Epithelial cell of esophagus (primary cell): ENCODE measurements at regions not wholly inside any gene's neighbourhood (a gene's known extent, or its start where the extent isn't known, plus 50 kb on each side); places are given as distances from the start of the nearest gene placed in this dataset.

Source experiments
- DNase-seq: peaks from one replicate; pipeline ENCODE4 v3.0.0; 2010; ENCODE audit warnings: low read depth
- H3K4me3 ChIP-seq: 2 replicates; pipeline ENCODE4 v1.5.1; 2011; ENCODE audit warnings: mild to moderate bottlenecking, low read length, control low read depth
- CTCF ChIP-seq: IDR thresholded peaks from 2 replicates; pipeline ENCODE4 v1.5.1; 2011; ENCODE audit warnings: low read depth, mild to moderate bottlenecking, low read length, control low read depth, inconsistent platforms; ENCODE audit not compliant: insufficient read depth; ENCODE audit errors: missing control alignments

- no peak overlapping the region for H3K4me3 ChIP-seq
- no peak for DNase-seq
- TF ChIP-seq CTCF = no peak
These were observed 714.6 kb upstream of the GRAMD2B start for GRCh38 chr5:125708583-125708982.

GRCh38 chr5:125710745-125711144, 712.5 kb upstream of the GRAMD2B start:
- TF ChIP-seq CTCF = no peak
- no peak overlapping the region for H3K4me3 ChIP-seq
- DNase-seq = no peak

GRCh38 chr5:125712397-125712796, 710.8 kb upstream of the GRAMD2B start:
- no peak for DNase-seq
- H3K4me3 ChIP-seq = no peak overlapping the region
- no peak for TF ChIP-seq CTCF

- no peak for DNase-seq
- no peak overlapping the region for H3K4me3 ChIP-seq
- TF ChIP-seq CTCF = no peak
These were observed 710.0 kb upstream of the GRAMD2B start for GRCh38 chr5:125713109-125713805.

- TF ChIP-seq CTCF = no peak
- H3K4me3 ChIP-seq = no peak overlapping the region
- DNase-seq = no peak
These were observed 708.0 kb upstream of the GRAMD2B start for GRCh38 chr5:125715216-125715615.

- H3K4me3 ChIP-seq = no peak overlapping the region
- DNase-seq = peak; percentile 31
- no peak for TF ChIP-seq CTCF
These were observed 706.0 kb upstream of the GRAMD2B start for GRCh38 chr5:125717209-125717608.
